ENCODE measurements at regions not wholly inside any gene's neighbourhood (a gene's known extent, or its start where the extent isn't known, plus 50 kb on each side); places are given as distances from the start of the nearest gene placed in this dataset.

DNA sequence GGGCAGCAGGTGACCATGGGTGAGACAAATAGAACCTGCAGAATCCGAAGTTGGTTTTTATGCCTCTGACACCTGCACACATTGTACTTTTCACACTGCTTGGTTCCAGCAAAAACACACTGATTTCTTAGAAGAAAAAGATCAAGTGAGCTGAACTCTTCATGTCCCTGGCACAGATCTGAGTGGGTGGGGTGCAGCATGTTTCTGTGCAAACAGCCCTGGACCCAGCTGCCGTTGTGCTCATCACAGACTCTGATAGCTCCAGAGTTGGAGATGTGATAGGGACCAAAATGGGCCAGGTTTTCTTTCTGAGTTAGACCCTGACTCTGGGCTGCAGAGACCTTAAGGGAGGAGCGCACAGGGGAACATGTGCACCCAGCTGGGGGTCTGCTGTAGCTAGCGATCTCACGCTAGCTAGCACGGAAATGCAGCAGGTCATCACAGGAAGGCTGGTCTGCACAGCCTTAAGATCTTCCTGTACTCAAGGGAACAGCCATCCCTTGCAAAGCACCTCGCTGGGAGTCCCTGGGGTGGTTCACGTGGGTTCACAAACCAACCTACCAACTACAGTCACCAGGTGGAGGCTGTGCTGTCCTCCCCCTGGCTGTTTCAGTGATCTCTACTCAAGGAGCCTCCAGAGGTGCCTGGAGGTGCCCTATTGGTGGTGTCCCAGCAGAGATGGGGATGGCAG is 291.1 kb downstream of the PTPRU start:
- Histone ChIP-seq H3K27ac (no peak overlapping the region), H3K27me3 (replicated peaks) (no peaks in the 10 kb centered on the region), H3K36me3 (replicated peaks) (no peaks in the 10 kb centered on the region), H3K4me3 (ENCODE audit: low read depth, low read length) (no peak overlapping the region)
- no peak for DNase-seq
- TF ChIP-seq, protein P1, sequence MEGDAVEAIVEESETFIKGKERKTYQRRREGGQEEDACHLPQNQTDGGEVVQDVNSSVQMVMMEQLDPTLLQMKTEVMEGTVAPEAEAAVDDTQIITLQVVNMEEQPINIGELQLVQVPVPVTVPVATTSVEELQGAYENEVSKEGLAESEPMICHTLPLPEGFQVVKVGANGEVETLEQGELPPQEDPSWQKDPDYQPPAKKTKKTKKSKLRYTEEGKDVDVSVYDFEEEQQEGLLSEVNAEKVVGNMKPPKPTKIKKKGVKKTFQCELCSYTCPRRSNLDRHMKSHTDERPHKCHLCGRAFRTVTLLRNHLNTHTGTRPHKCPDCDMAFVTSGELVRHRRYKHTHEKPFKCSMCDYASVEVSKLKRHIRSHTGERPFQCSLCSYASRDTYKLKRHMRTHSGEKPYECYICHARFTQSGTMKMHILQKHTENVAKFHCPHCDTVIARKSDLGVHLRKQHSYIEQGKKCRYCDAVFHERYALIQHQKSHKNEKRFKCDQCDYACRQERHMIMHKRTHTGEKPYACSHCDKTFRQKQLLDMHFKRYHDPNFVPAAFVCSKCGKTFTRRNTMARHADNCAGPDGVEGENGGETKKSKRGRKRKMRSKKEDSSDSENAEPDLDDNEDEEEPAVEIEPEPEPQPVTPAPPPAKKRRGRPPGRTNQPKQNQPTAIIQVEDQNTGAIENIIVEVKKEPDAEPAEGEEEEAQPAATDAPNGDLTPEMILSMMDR (IDR thresholded peaks at IDR 0.05; ENCODE audit: low read depth, low read length, missing control alignments), result no peak
- in situ Hi-C loops (cut with HindIII; ENCODE audit: low pct_ligation_motif_present, low sequenced_read_pairs), result no loop called here

DNA sequence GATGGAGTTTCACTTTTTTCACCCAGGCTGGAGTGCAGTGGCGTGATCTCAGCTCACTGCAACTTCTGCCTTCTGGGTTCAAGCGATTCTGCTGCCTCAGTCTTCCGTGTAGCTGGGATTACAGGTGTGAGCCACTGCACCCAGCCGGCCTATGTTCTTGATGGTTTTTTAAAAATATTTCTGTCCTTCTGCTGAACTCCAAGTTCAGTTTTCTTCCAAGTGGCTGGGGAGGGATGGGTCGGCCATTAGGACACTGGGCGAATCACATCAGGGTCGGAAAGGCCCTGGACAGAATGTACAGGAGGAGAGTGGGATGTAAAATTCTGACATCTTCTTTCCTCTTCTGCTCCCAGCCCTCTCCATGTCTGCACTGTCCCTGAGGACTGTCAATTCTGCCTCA is 289.6 kb downstream of the PTPRU start:
- in situ Hi-C loops (cut with HindIII; ENCODE audit: low pct_ligation_motif_present, low sequenced_read_pairs), result no loop called here
- Histone ChIP-seq H3K36me3 (replicated peaks) (no peaks in the 10 kb centered on the region), H3K27me3 (replicated peaks) (no peaks in the 10 kb centered on the region)

DNA sequence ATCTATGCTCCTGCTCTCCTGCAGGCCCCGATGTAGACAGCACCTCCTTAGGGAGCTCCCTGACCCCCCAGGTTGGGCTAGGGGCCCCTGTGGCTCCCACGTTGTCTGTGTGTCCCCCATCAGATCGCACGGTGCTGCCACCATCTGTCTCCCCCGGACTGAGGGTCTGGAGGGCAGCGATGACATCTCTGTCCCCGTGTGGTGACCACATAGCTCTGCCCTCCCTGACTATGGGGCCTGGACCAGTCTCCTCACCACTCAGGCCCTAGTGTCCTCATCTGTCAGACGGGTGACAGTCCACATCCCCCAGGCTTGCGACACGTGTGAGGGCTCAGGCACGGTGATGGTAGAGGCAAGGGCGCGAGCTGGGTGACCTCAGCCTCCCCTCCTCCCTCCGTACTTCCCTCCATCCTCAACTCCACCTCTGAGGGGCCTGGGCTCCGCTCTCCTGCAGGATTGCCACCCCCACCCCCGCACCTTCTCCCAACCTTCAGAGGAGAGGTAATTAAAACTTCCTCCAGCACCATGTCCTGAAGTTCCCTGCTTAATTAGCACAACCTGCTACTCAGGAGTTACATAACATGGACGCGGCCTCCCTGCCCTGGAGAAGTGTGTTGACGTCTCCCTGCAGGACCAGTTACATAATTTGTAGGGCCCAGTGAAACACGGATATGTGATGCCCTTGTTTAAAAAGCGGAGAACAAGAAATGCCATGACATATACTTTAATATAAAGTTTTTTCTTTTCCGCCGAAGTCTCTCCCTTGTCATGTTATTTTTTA is 288.2 kb downstream of the PTPRU start:
- Histone ChIP-seq H3K27me3 (replicated peaks) (no peaks in the 10 kb centered on the region), H3K27ac (no peak overlapping the region), H3K4me3 (ENCODE audit: low read depth, low read length) (no peak overlapping the region), H3K36me3 (replicated peaks) (no peaks in the 10 kb centered on the region)
- in situ Hi-C loops (cut with HindIII; ENCODE audit: low pct_ligation_motif_present, low sequenced_read_pairs), result no loop called here
- TF ChIP-seq, protein P1 (IDR thresholded peaks at IDR 0.05; ENCODE audit: low read depth, low read length, missing control alignments), result no peak
- no peak for DNase-seq

More for the DNA sequence above, 289.6 kb downstream of the PTPRU start:
- TF ChIP-seq, protein P1 (IDR thresholded peaks at IDR 0.05; ENCODE audit: low read depth, low read length, missing control alignments), result no peak
- Histone ChIP-seq H3K4me3 (ENCODE audit: low read depth, low read length) (no peak overlapping the region), H3K27ac (no peak overlapping the region)
- DNase-seq, result no peak

DNA sequence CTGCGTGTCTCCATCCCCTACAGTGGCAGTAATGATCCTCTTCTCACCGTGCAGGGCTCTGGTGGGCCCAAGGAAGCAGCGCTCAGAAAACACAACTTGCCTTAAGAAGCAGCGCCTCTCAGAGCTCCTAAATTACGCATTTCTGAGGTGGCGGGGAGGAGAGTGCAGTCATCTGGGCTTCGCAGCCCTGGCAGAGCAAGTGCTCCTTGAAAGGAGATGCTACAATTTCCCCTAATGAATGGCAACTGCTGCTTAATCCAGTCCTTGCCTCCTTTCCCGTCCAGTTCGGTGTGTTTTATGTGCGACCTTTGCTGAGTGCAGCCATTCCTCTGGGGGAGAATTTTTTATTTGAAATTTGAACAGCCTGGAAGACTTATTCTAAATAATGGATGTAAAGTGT is 287.3 kb downstream of the PTPRU start:
- H3K27ac ChIP-seq, result no peak overlapping the region
- no peak for DNase-seq
- in situ Hi-C loops (cut with HindIII; ENCODE audit: low pct_ligation_motif_present, low sequenced_read_pairs), result no loop called here
- H3K4me3 ChIP-seq (ENCODE audit: low read depth, low read length), result no peak overlapping the region
- TF ChIP-seq, protein P1 (IDR thresholded peaks at IDR 0.05; ENCODE audit: low read depth, low read length, missing control alignments), result no peak
- no peaks in the 10 kb centered on the region for H3K27me3 ChIP-seq (replicated peaks)
- H3K36me3 ChIP-seq (replicated peaks), result no peaks in the 10 kb centered on the region

DNA sequence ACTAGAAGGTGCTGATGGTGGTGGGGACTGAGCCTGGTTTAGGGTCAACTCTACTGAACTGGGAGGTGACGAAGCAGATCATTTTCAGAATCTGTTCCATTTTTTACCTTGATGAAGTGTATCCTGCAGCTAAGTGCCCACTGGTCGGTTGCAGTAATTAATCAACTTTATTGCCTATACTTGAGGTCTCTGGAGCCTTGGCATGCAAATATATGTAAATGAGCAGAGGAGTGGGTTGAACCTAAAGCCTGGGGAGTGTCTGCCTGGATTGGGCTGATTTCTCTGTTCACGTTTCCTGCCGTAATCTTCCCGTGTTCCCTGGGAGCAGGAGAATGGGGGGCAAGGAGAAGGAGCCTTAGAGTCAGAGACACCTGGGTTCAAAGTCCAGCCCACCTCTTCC is 286.8 kb downstream of the PTPRU start:
- H3K27ac ChIP-seq, result no peak overlapping the region
- no peak for DNase-seq
- no peak overlapping the region for H3K4me3 ChIP-seq (ENCODE audit: low read depth, low read length)
- in situ Hi-C loops (cut with HindIII; ENCODE audit: low pct_ligation_motif_present, low sequenced_read_pairs), result no loop called here
- no peaks in the 10 kb centered on the region for H3K36me3 ChIP-seq (replicated peaks)
- TF ChIP-seq, protein P1 (IDR thresholded peaks at IDR 0.05; ENCODE audit: low read depth, low read length, missing control alignments), result no peak
- H3K27me3 ChIP-seq (replicated peaks), result no peaks in the 10 kb centered on the region
